Esophagus squamous epithelium (tissue), 4 donors: ENCODE measurements at regions not wholly inside any gene's neighbourhood (a gene's known extent, or its start where the extent isn't known, plus 50 kb on each side); places are given as distances from the start of the nearest gene placed in this dataset.

ENCODE experiments used
- POLR2A ChIP-seq, 4 donors: fragments of 450-650 bp; IDR thresholded peaks; one replicate each; pipeline ENCODE4 v1.6.1; 2017; ENCODE audit warnings: antibody characterized with exemption in 4 of 4, mild to moderate bottlenecking in 4 of 4, moderate library complexity in 3 of 4
- TF ChIP-seq, protein P1 (sequence below), 6 experiments: fragments of 450-650 bp in 4 of 6; fragments of 200-600 bp in 2 of 6; sonication (generic) in 2 of 6; IDR thresholded peaks; one replicate each; pipeline ENCODE4 v1.5.1; 2016 to 2019; ENCODE audit warnings: antibody characterized with exemption in 6 of 6, mild to moderate bottlenecking in 4 of 6, moderate library complexity in 4 of 6

DNA sequence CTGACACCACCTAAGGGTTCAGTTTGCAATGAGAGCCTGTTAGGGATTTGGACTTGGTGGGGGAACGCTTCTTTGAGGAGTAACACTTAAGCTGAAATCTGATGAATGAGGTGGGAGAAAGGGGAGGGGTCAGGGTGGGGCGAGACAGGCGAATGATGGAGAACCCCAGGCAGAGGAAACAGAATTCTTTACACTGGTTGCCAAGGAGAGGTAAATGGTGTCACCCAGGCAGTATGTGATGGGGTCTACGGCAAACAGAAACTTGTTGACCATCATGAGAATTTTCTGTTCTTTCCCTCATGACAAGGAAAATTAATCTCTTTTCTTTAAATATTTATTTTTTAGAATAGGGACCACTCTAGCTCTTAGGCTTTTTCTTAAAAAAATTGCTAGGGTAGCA is 157.2 kb upstream of the MITF start:
- TF ChIP-seq, protein P1, sequence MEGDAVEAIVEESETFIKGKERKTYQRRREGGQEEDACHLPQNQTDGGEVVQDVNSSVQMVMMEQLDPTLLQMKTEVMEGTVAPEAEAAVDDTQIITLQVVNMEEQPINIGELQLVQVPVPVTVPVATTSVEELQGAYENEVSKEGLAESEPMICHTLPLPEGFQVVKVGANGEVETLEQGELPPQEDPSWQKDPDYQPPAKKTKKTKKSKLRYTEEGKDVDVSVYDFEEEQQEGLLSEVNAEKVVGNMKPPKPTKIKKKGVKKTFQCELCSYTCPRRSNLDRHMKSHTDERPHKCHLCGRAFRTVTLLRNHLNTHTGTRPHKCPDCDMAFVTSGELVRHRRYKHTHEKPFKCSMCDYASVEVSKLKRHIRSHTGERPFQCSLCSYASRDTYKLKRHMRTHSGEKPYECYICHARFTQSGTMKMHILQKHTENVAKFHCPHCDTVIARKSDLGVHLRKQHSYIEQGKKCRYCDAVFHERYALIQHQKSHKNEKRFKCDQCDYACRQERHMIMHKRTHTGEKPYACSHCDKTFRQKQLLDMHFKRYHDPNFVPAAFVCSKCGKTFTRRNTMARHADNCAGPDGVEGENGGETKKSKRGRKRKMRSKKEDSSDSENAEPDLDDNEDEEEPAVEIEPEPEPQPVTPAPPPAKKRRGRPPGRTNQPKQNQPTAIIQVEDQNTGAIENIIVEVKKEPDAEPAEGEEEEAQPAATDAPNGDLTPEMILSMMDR (IDR thresholded peaks at IDR 0.05), result no peak
- TF ChIP-seq POLR2A (IDR thresholded peaks at IDR 0.05), result no peak
